ENCODE measurements at regions not wholly inside any gene's neighbourhood (a gene's known extent, or its start where the extent isn't known, plus 50 kb on each side); places are given as distances from the start of the nearest gene placed in this dataset.

DNA sequence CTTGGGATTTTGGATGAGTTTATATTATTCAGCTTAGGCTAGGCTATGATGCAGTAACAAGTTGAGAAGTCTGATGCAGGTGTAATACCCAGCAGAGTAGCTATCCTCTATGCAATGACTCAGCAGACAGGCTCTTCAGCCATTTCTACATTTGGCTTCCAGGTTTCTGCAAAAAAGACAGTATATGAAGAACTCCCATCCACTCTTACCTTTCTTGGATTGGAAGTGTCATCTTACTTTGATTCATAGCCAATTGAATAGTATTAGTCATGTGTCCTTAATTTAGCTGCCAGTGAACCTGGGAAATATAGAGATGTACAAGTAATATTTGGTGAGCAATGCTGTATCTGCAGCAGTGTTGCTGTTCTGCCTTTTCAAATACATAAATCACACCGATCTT is 127.8 kb upstream of the NPSR1 start:
- no peaks in the 10 kb centered on the region for H3K4me1 ChIP-seq
- TF ChIP-seq, protein P1, sequence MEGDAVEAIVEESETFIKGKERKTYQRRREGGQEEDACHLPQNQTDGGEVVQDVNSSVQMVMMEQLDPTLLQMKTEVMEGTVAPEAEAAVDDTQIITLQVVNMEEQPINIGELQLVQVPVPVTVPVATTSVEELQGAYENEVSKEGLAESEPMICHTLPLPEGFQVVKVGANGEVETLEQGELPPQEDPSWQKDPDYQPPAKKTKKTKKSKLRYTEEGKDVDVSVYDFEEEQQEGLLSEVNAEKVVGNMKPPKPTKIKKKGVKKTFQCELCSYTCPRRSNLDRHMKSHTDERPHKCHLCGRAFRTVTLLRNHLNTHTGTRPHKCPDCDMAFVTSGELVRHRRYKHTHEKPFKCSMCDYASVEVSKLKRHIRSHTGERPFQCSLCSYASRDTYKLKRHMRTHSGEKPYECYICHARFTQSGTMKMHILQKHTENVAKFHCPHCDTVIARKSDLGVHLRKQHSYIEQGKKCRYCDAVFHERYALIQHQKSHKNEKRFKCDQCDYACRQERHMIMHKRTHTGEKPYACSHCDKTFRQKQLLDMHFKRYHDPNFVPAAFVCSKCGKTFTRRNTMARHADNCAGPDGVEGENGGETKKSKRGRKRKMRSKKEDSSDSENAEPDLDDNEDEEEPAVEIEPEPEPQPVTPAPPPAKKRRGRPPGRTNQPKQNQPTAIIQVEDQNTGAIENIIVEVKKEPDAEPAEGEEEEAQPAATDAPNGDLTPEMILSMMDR (IDR thresholded peaks at IDR 0.05), result no peak
- TF ChIP-seq EP300 (IDR thresholded peaks at IDR 0.05) (no peak), POLR2A (IDR thresholded peaks at IDR 0.05) (no peak), POLR2AphosphoS5 (IDR thresholded peaks at IDR 0.05) (no peak)
- WGBS, 2 donors, result 77 to 90% methylated on average over 1 of the region's 1 CpG
- no peak for DNase-seq
- H3K27ac ChIP-seq, result no peak overlapping the region
- H3K27me3 ChIP-seq, result no peaks in the 10 kb centered on the region
- H3K36me3 ChIP-seq, result no peaks in the 10 kb centered on the region
- H3K9me3 ChIP-seq, result no peaks in the 10 kb centered on the region
- no peak overlapping the region for H3K4me3 ChIP-seq
- intact Hi-C loops (cut with DNase I), result no loop called here

- Histone ChIP-seq H3K4me1 (no peaks in the 10 kb centered on the region), H3K36me3 (no peaks in the 10 kb centered on the region), H3K27me3 (no peaks in the 10 kb centered on the region), H3K9me3 (peaks cover 0 to 4% (median 3%) of the 10 kb centered on the region in 4 donors), H3K4me3 (no peak overlapping the region), H3K27ac (no peak overlapping the region)
- DNase-seq, result no peak
- TF ChIP-seq, protein P1 (IDR thresholded peaks at IDR 0.05), result no peak
- no peak for TF ChIP-seq POLR2AphosphoS5 (IDR thresholded peaks at IDR 0.05)
- intact Hi-C loops (cut with DNase I), result no loop called here
- WGBS, 2 donors, result 42 to 96% methylated on average over 1 of the region's 1 CpG
Measured at GRCh38 chr7:34539003-34539402, 119.0 kb upstream of the NPSR1 start.

DNA sequence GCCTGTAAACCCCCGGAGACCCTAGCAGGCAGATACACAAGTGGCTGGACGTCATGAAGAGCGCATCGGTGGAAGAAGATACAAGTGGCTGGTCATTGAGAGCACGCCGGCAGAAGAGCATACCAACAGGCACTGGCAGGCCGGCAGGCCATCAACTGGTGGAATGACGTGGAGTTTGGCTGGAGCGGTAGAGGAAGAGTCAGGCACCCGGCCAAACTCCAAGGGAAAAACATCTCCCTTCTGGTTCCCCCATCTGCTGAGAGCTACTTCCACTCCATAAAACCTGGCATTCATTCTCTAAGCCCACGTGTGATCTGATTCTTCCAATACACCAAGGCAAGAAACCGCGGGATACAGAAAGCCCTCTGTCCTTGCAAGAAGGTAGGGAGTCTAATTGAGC is 113.4 kb upstream of the NPSR1 start:
- H3K27me3 ChIP-seq, result no peaks in the 10 kb centered on the region
- intact Hi-C loops (cut with DNase I), result no loop called here
- H3K36me3 ChIP-seq, result no peaks in the 10 kb centered on the region
- TF ChIP-seq EP300 (IDR thresholded peaks at IDR 0.05), result no peak
- TF ChIP-seq, protein P1 (IDR thresholded peaks at IDR 0.05), result no peak
- no peak for TF ChIP-seq POLR2AphosphoS5 (IDR thresholded peaks at IDR 0.05)
- no peak for TF ChIP-seq POLR2A (IDR thresholded peaks at IDR 0.05)
- H3K9me3 ChIP-seq, result peaks cover 0 to 3% (median 3%) of the 10 kb centered on the region in 4 donors
- WGBS, 2 donors, result 92 to 93% methylated on average over 13 of the region's 13 CpGs
- DNase-seq, result no peak
- H3K27ac ChIP-seq, result no peak overlapping the region
- H3K4me3 ChIP-seq, result no peak overlapping the region
- H3K4me1 ChIP-seq, result no peaks in the 10 kb centered on the region

GRCh38 chr7:34550996-34551395 is 107.0 kb upstream of the NPSR1 start:
- intact Hi-C loops (cut with DNase I), result no loop called here
- 58 to 78% methylated on average over 2 of the region's 2 CpGs for WGBS, 2 donors
- peaks cover 0 to 10% (median 1%) of the 10 kb centered on the region in 4 donors for H3K9me3 ChIP-seq

DNA sequence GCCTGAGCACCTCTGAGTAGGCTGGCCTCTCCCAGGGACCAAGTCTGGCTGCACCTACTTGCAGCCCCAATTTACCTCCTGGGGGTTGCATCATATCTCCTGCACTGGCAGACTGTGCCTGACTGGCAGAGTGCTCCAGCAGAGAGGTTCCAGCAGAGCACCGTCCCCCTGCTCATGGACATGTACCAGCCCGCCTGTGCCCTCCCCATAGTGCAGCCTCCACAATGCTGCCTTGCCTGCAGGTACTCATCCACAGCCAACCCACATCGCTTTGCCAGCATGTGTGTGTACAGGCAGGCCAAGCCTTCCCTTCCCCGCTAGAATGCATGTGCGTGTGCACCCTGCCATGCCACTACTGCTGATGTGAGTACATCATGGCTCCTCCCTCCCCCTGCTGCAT is 105.5 kb upstream of the NPSR1 start:
- WGBS, 2 donors, result 91 to 93% methylated on average over 5 of the region's 5 CpGs
- Histone ChIP-seq H3K4me1 (no peaks in the 10 kb centered on the region), H3K4me3 (no peak overlapping the region), H3K27ac (no peak overlapping the region), H3K36me3 (no peaks in the 10 kb centered on the region), H3K27me3 (no peaks in the 10 kb centered on the region), H3K9me3 (peaks cover 0 to 10% (median 1%) of the 10 kb centered on the region in 4 donors)
- intact Hi-C loops (cut with DNase I), result no loop called here
- DNase-seq, result no peak
- TF ChIP-seq, protein P1 (IDR thresholded peaks at IDR 0.05), result no peak
- TF ChIP-seq EP300 (IDR thresholded peaks at IDR 0.05) (no peak), POLR2A (IDR thresholded peaks at IDR 0.05) (no peak), POLR2AphosphoS5 (IDR thresholded peaks at IDR 0.05) (no peak)

More at GRCh38 chr7:34550996-34551395, 107.0 kb upstream of the NPSR1 start:
- no peaks in the 10 kb centered on the region for H3K27me3 ChIP-seq
- TF ChIP-seq EP300 (IDR thresholded peaks at IDR 0.05) (no peak), POLR2AphosphoS5 (IDR thresholded peaks at IDR 0.05) (no peak), POLR2A (IDR thresholded peaks at IDR 0.05) (no peak)
- TF ChIP-seq, protein P1 (IDR thresholded peaks at IDR 0.05), result no peak
- H3K4me3 ChIP-seq, result no peak overlapping the region
- H3K27ac ChIP-seq, result no peak overlapping the region
- H3K4me1 ChIP-seq, result no peaks in the 10 kb centered on the region
- no peaks in the 10 kb centered on the region for H3K36me3 ChIP-seq
- no peak for DNase-seq
